ENCODE measurements at regions not wholly inside any gene's neighbourhood (a gene's known extent, or its start where the extent isn't known, plus 50 kb on each side); places are given as distances from the start of the nearest gene placed in this dataset.
A peak's percentile ranks its signal among the peaks of the same experiment; 100 is the strongest.
"Not testable (repeated sequence)": the region's sequence is repeated elsewhere in the genome, so short reads cannot be mapped to it uniquely, and the experiment has no call there.

GRCh38 chr7:16260236-16260728 lies 161.1 kb downstream of the CRPPA start:
- Mint-ChIP-seq H3K4me3 (no peak overlapping the region), H3K36me3 (ENCODE audit: low read depth) (peaks cover 9% of the 10 kb centered on the region), H3K27me3 (no peaks in the 10 kb centered on the region), H3K4me1 (ENCODE audit: low read depth) (peaks cover 8% of the 10 kb centered on the region), H3K27ac (peak overlapping the region; percentile 20), H3K9me3 (peaks cover 4% of the 10 kb centered on the region)
- no peak for TF ChIP-seq CTCF (IDR thresholded peaks at IDR 0.05)
- ATAC-seq (peak; percentile 64), DNase-seq (no peak)
- POLR2A ChIA-PET, result no interaction called here
- CTCF ChIA-PET, result no interaction called here
- intact Hi-C loops (cut with micrococcal nuclease), result no loop called here

- H3K4me1 Mint-ChIP-seq (ENCODE audit: low read depth); H3K27me3 Mint-ChIP-seq; ATAC-seq; intact Hi-C loops (cut with micrococcal nuclease); POLR2A ChIA-PET; H3K4me3 Mint-ChIP-seq; H3K27ac Mint-ChIP-seq; CTCF ChIA-PET; DNase-seq: not testable (repeated sequence)
- Mint-ChIP-seq H3K9me3 (peaks cover 10% of the 10 kb centered on the region), H3K36me3 (ENCODE audit: low read depth) (peaks cover 26% of the 10 kb centered on the region)
Measured at GRCh38 chr7:16256419-16256818, 164.9 kb downstream of the CRPPA start.

DNA sequence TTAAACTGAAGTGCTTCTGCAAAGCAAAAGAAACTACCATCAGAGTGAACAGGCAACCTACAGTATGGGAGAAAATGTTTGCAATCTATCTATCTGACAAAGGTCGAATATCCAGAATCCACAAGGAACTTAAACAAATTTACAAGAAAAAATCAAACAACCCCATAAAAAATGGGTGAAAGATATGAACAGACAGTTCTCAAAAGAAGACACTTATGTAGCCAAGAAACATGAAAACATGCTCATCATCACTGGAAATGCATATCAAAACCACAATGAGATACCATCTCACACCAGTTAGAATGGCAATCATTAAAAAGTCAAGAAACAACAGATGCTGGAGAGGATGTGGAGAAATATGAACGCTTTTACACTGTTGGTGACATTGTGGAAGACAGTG lies 165.4 kb downstream of the CRPPA start:
- H3K4me1 Mint-ChIP-seq (ENCODE audit: low read depth); POLR2A ChIA-PET; H3K27me3 Mint-ChIP-seq; DNase-seq; H3K27ac Mint-ChIP-seq; H3K4me3 Mint-ChIP-seq; CTCF ChIA-PET; ATAC-seq; intact Hi-C loops (cut with micrococcal nuclease): not testable (repeated sequence)
- Mint-ChIP-seq H3K36me3 (ENCODE audit: low read depth) (peaks cover 26% of the 10 kb centered on the region), H3K9me3 (peaks cover 10% of the 10 kb centered on the region)

DNA sequence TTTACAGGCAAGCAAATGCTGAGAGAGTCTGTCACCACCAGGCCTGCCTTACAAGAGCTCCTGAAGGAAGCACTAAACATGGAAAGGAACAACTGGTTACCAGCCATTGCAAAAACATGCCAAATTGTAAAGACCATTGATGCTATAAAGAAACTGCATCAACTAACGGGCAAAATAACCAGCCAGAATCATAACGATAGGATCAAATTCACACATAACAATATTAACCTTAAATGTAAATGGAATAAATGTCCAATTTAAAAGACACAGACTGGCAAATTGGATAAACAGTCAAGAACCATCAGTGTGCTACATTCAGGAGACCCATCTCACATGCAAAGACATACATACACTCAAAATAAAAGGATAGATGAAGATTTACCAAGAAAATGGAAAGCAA lies 170.7 kb downstream of the CRPPA start:
- DNase-seq; H3K4me3 Mint-ChIP-seq; CTCF ChIA-PET; H3K9me3 Mint-ChIP-seq; H3K27ac Mint-ChIP-seq; H3K27me3 Mint-ChIP-seq; ATAC-seq; H3K4me1 Mint-ChIP-seq (ENCODE audit: low read depth); intact Hi-C loops (cut with micrococcal nuclease); POLR2A ChIA-PET: not testable (repeated sequence)
- H3K36me3 Mint-ChIP-seq (ENCODE audit: low read depth), result peaks cover 21% of the 10 kb centered on the region

DNA sequence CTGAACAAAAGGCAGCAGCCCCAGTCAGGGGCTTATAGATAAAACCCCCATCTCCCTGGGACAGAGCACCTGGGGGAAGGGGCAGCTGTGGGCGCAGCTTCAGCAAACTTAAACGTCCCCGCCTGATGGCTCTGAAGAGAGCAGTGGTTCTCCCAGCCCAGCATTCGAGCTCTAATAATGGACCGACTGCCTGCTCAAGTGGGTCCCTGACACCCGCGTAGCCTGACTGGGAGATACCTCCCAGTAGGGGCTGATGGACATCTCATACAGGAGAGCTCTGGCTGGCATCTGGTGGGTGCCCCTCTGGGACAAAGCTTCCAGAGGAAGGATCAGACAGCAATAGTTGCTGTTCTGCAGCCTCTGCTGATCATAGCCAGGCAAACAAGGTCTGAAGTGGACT lies 172.1 kb downstream of the CRPPA start:
- CTCF ChIA-PET; POLR2A ChIA-PET; H3K4me1 Mint-ChIP-seq (ENCODE audit: low read depth); intact Hi-C loops (cut with micrococcal nuclease); DNase-seq; H3K27me3 Mint-ChIP-seq; H3K27ac Mint-ChIP-seq; H3K36me3 Mint-ChIP-seq (ENCODE audit: low read depth); H3K4me3 Mint-ChIP-seq; H3K9me3 Mint-ChIP-seq; ATAC-seq: not testable (repeated sequence)

- H3K27me3 Mint-ChIP-seq; ATAC-seq; DNase-seq; intact Hi-C loops (cut with micrococcal nuclease); H3K27ac Mint-ChIP-seq; H3K36me3 Mint-ChIP-seq (ENCODE audit: low read depth); H3K4me3 Mint-ChIP-seq; H3K4me1 Mint-ChIP-seq (ENCODE audit: low read depth); POLR2A ChIA-PET; H3K9me3 Mint-ChIP-seq: not testable (repeated sequence)
- CTCF ChIA-PET, result interaction anchor here (0.5 kb wide), 1 partner anchor 39 kb away, joined by 4 read pairs; no protein-coding TSS in a partner anchor
Measured at GRCh38 chr7:16248556-16248955, 172.8 kb downstream of the CRPPA start.

DNA sequence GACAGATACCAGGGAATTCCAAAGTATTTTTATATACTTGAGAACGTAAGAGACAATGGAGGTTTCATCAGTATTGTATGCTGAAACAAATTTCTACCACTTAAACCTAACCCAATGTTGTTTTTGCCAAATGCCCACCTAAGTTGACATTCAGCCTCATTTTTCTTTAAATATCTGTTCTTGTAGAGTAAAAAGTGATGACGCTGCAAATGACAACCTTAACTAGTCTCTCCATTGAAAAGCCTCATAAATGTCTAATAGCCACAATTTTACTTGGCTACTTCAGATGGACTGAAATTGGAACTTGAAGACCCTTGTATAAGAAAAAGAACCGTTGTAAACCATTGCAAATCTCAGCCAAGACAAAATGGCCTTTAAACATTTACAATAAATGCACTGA lies 176.9 kb downstream of the CRPPA start:
- no peak for DNase-seq
- no peak overlapping the region for H3K27ac Mint-ChIP-seq
- no peak for TF ChIP-seq CTCF (IDR thresholded peaks at IDR 0.05)
- ChIA-PET CTCF (no interaction called here), POLR2A (no interaction called here)
- no peak for ATAC-seq
- intact Hi-C loops (cut with micrococcal nuclease), result no loop called here
- H3K4me3 Mint-ChIP-seq, result no peak overlapping the region
- no peaks in the 10 kb centered on the region for H3K36me3 Mint-ChIP-seq (ENCODE audit: low read depth)
- H3K9me3 Mint-ChIP-seq, result no peaks in the 10 kb centered on the region
- no peaks in the 10 kb centered on the region for H3K27me3 Mint-ChIP-seq
- H3K4me1 Mint-ChIP-seq (ENCODE audit: low read depth), result no peaks in the 10 kb centered on the region

GRCh38 chr7:16242920-16243319 lies 178.4 kb downstream of the CRPPA start:
- POLR2A ChIA-PET, result no interaction called here
- ATAC-seq (no peak), DNase-seq (no peak)
- no peak for TF ChIP-seq CTCF (IDR thresholded peaks at IDR 0.05)
- Mint-ChIP-seq H3K4me3 (no peak overlapping the region), H3K27ac (no peak overlapping the region), H3K4me1 (ENCODE audit: low read depth) (no peaks in the 10 kb centered on the region), H3K9me3 (no peaks in the 10 kb centered on the region), H3K27me3 (no peaks in the 10 kb centered on the region), H3K36me3 (ENCODE audit: low read depth) (no peaks in the 10 kb centered on the region)
- intact Hi-C loops (cut with micrococcal nuclease), result no loop called here
- CTCF ChIA-PET, result no interaction called here
